ENCODE measurements at regions not wholly inside any gene's neighbourhood (a gene's known extent, or its start where the extent isn't known, plus 50 kb on each side); places are given as distances from the start of the nearest gene placed in this dataset.
"Not testable (repeated sequence)": the region's sequence is repeated elsewhere in the genome, so short reads cannot be mapped to it uniquely, and the experiment has no call there.

DNA sequence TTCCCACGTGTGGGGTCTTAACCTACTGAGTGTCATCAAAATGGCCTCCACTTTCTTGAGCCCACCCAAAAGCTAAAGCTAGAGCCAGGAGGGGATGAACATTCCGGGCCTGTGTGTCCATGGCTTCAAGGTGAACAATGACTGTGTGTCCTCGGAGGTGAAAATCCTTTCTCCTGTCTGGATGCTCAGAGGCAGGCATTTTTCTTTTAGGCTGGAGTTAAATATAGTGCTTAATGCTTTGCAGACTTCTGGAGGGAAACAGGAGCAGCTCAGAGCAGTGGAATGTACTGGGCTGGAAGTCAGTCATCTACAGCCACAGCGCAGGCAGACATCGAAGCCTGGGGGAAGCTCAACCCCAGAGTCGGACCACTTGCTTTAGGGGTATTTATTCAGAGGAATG, 68.6 kb upstream of the TMEM45B start:
- H3K27ac ChIP-seq (replicated peaks in 1 of 4): no peak overlapping the region
- H3K4me3 ChIP-seq: no peak overlapping the region
- intact Hi-C loops (cut with DNase I): no loop called here
- H3K36me3 ChIP-seq: no peaks in the 10 kb centered on the region
- peaks cover 0 to 2% (median 0%) of the 10 kb centered on the region in 4 donors for H3K27me3 ChIP-seq
- peaks cover 3 to 11% (median 10%) of the 10 kb centered on the region in 4 donors for H3K4me1 ChIP-seq
- no peaks in the 10 kb centered on the region for H3K9me3 ChIP-seq
- 81% methylated on average over 6 of the region's 6 CpGs for WGBS
- TF ChIP-seq POLR2A (IDR thresholded peaks at IDR 0.05; ENCODE audit: low read depth): no peak
- no peak for TF ChIP-seq POLR2AphosphoS5 (IDR thresholded peaks at IDR 0.05)
- TF ChIP-seq, protein P1, sequence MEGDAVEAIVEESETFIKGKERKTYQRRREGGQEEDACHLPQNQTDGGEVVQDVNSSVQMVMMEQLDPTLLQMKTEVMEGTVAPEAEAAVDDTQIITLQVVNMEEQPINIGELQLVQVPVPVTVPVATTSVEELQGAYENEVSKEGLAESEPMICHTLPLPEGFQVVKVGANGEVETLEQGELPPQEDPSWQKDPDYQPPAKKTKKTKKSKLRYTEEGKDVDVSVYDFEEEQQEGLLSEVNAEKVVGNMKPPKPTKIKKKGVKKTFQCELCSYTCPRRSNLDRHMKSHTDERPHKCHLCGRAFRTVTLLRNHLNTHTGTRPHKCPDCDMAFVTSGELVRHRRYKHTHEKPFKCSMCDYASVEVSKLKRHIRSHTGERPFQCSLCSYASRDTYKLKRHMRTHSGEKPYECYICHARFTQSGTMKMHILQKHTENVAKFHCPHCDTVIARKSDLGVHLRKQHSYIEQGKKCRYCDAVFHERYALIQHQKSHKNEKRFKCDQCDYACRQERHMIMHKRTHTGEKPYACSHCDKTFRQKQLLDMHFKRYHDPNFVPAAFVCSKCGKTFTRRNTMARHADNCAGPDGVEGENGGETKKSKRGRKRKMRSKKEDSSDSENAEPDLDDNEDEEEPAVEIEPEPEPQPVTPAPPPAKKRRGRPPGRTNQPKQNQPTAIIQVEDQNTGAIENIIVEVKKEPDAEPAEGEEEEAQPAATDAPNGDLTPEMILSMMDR (IDR thresholded peaks at IDR 0.05): no peak
- TF ChIP-seq EP300 (IDR thresholded peaks at IDR 0.05): no peak
- DNase-seq (ENCODE audit: extremely low spot score): peak; percentile 91

DNA sequence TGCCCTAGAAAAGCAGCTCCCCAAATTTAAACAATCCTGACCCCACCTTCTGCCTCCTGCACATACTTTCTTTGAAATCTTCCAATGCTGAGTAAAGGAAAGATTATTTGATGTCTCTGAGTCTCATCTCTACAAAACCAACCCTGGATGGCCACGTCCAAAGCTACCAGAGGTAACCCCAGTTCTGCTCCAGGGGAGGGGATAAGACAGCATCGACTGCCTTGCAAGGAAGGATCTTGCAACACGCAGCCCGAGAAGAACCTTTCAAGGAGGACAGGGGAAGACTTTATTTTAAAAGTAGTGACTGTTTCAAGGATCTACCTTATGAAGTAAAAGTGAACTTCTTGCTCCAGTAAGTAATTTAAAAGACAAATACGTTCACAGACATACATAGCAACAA, 66.5 kb upstream of the TMEM45B start:
- H3K27me3 ChIP-seq: no peaks in the 10 kb centered on the region
- TF ChIP-seq, protein P1 (IDR thresholded peaks at IDR 0.05): no peak
- TF ChIP-seq POLR2AphosphoS5 (IDR thresholded peaks at IDR 0.05) (no peak), POLR2A (IDR thresholded peaks at IDR 0.05; ENCODE audit: low read depth) (no peak), EP300 (IDR thresholded peaks at IDR 0.05) (no peak)
- no peak overlapping the region for H3K4me3 ChIP-seq
- no peak overlapping the region for H3K27ac ChIP-seq (replicated peaks in 1 of 4)
- 66% methylated on average over 5 of the region's 5 CpGs for WGBS
- intact Hi-C loops (cut with DNase I): no loop called here
- peak; percentile 78 for DNase-seq (ENCODE audit: extremely low spot score)
- H3K36me3 ChIP-seq: no peaks in the 10 kb centered on the region
- H3K9me3 ChIP-seq: no peaks in the 10 kb centered on the region
- peaks cover 3 to 11% (median 10%) of the 10 kb centered on the region in 4 donors for H3K4me1 ChIP-seq

DNA sequence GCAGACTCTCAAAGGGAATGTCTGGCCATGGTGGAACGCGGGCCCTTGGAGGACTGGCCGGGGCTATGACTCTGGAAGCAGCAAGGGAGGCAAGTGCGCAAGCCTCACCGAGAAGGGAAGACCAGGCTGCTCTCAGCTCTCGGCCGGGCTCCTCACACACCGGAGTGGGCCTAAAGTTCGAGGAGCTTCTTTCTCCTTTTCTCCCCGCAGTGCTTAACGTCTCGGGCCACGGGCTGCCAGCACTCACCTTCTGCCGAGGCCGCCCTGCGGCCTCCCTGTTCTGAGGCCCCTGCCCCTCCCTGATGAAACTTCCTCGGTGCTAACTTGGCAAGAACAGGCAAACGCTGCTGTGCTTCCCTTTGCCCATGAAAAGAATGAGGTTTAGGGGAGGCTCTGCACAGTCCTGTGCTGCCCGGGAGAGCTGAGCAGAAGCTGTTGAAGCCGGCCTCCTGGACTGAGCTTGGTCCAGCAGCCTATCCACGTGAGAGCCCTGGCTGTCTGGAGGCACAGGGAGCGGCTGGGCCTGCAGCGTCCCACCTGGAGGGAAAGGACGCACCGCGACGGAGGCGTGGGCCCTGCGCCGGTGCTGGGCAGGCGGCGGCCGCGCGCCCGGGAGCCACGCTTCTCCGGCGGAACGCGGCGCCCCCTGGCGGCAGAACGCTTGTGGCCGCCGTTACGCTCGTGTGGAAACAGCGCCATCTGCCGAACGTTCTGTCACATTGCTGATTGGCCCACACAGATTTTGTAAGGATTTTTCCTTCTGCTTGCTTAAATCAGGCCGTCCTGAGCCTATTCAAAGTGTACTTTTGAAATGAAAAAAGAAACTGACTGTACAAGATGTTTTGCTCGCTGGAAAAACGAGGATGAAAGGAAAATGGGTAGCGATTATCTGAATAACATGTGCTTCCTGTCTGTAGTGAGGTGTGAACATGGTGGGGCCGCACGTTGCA, 65.0 kb upstream of the TMEM45B start:
- H3K4me3 ChIP-seq: peak overlapping the region; percentile 41 to 49 (median 42)
- H3K27ac ChIP-seq (replicated peaks in 1 of 4): no peak overlapping the region
- 17% methylated on average over 50 of the region's 57 CpGs for WGBS
- intact Hi-C loops (cut with DNase I): loop anchor here (5.0 to 10.0 kb wide), 2 partner anchors 383 to 636 kb away; no protein-coding TSS in a partner anchor
- TF ChIP-seq POLR2A (IDR thresholded peaks at IDR 0.05; ENCODE audit: low read depth) (no peak), EP300 (IDR thresholded peaks at IDR 0.05) (no peak), POLR2AphosphoS5 (IDR thresholded peaks at IDR 0.05) (no peak)
- TF ChIP-seq, protein P1 (IDR thresholded peaks at IDR 0.05): peak; percentile 98 to 100 (median 98)
- H3K27me3 ChIP-seq: no peaks in the 10 kb centered on the region
- peaks cover 3 to 11% (median 10%) of the 10 kb centered on the region in 4 donors for H3K4me1 ChIP-seq
- peaks cover 0 to 4% (median 0%) of the 10 kb centered on the region in 4 donors for H3K9me3 ChIP-seq
- no peaks in the 10 kb centered on the region for H3K36me3 ChIP-seq
- DNase-seq (ENCODE audit: extremely low spot score): peak; percentile 91

DNA sequence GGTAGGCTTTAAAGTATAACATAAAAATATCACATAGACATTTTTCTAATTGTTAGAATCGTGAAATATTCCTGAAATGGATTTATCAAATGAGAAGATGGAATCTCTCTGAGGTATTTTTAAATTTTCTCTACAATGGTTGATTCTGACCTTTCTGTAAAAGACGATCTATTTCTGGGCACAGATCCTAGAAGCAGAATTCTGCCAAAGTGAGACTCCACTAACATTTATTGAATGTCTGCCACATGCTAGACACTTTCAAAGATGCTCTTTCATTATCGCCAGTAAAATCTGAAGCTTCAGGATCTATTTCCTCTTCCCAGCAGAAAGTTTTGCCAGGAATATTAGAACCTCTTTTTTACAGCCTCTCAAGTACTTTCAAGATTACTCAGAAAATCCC, 64.1 kb upstream of the TMEM45B start:
- intact Hi-C loops (cut with DNase I): loop anchor here (5.0 to 10.0 kb wide), 2 partner anchors 384 to 637 kb away; no protein-coding TSS in a partner anchor

DNA sequence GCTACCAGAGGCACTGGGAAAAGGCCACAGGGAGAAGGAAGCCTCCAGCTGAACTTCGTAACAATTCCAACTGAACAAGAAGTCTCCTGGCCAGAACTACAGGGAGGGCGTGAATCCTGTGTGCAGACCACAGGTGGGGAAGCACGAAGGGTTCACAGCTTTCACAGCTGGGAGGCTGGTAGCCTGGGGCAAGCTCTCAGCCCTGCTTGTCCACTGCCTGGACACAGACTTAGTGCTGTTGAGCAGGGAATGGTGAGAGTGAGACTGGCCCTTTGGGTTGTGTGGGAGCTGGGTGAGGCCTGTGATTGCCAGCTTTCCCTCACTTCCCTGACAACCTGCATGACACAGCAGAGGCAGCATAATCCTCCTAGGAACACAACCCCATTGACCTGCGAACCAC, 52.1 kb upstream of the TMEM45B start:
- H3K4me3 ChIP-seq; H3K36me3 ChIP-seq; H3K9me3 ChIP-seq; DNase-seq (ENCODE audit: extremely low spot score); H3K27me3 ChIP-seq; H3K4me1 ChIP-seq; H3K27ac ChIP-seq (replicated peaks in 1 of 4); intact Hi-C loops (cut with DNase I): not testable (repeated sequence)
- WGBS: 98% methylated on average over 4 of the region's 4 CpGs

More for the DNA sequence above, 64.1 kb upstream of the TMEM45B start:
- no peak for TF ChIP-seq EP300 (IDR thresholded peaks at IDR 0.05)
- TF ChIP-seq, protein P1 (IDR thresholded peaks at IDR 0.05): no peak
- no peak for TF ChIP-seq POLR2AphosphoS5 (IDR thresholded peaks at IDR 0.05)
- TF ChIP-seq POLR2A (IDR thresholded peaks at IDR 0.05; ENCODE audit: low read depth): no peak
- no peak overlapping the region for H3K27ac ChIP-seq (replicated peaks in 1 of 4)
- WGBS: 39% methylated on average over 3 of the region's 3 CpGs
- H3K4me3 ChIP-seq: no peak overlapping the region
- peaks cover 3 to 11% (median 10%) of the 10 kb centered on the region in 4 donors for H3K4me1 ChIP-seq
- peaks cover 0 to 4% (median 0%) of the 10 kb centered on the region in 4 donors for H3K9me3 ChIP-seq
- DNase-seq (ENCODE audit: extremely low spot score): no peak
- H3K36me3 ChIP-seq: no peaks in the 10 kb centered on the region
- H3K27me3 ChIP-seq: no peaks in the 10 kb centered on the region

DNA sequence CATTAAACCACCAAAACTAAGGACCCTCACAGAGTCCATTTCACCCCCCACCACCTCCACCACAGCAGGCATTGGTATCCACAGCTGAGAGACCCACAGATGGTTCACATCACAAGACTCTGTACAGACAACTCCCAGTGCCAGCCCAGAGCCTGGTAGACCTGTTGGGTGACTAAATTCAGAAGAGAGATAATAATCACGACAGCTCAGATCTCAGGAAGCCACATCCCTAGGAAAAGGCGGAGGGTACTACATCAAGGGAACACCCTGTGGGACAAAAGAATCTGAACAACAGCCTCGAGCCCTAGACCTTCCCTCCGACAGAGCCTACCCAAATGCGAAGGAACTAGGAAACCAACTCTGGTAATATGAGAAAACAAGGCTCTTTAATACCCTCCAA, 51.4 kb upstream of the TMEM45B start:
- WGBS: 70% methylated on average over 4 of the region's 5 CpGs
- DNase-seq (ENCODE audit: extremely low spot score); H3K36me3 ChIP-seq; intact Hi-C loops (cut with DNase I); H3K27me3 ChIP-seq; H3K4me1 ChIP-seq; H3K9me3 ChIP-seq; H3K27ac ChIP-seq (replicated peaks in 1 of 4); H3K4me3 ChIP-seq: not testable (repeated sequence)

All from esophagus muscularis mucosa (tissue), 4 donors.